ENCODE measurements at regions not wholly inside any gene's neighbourhood (a gene's known extent, or its start where the extent isn't known, plus 50 kb on each side); places are given as distances from the start of the nearest gene placed in this dataset.

DNA sequence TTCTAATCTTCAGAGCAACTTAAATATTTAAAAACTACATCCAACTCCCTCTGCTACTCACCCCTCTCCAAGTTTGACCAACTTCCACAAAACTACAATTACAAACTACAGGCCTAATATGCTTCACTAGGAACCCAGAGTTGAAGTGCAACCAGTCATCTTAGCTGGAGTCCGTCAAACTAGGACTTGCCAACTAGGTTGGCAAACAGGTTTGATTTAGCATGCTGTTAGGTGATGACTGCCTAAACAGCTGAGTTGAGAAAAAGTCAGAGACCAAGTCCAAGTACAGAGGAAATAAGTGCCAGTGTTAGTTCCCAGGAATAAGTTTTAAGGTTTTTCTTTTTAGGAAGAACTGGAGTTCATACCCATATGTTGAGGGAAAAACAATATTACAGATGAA, 1109.0 kb downstream of the TUSC7 start:
- H2AK5ac ChIP-seq (ENCODE audit: low read length), result no peak overlapping the region
- peaks cover 2% of the 10 kb centered on the region for H3K4me1 ChIP-seq (ENCODE audit: control insufficient read depth, low read depth, low read length)
- H3K18ac ChIP-seq (ENCODE audit: low read length), result no peak overlapping the region
- WGBS (ENCODE audit: extremely low coverage, insufficient coverage, low lambda C conversion rate), result no CpG with 5 or more reads among the region's 1 CpG
- H3K27me3 ChIP-seq (ENCODE audit: insufficient read depth, low read length, poor library complexity), result no peaks in the 10 kb centered on the region
- H2BK5ac ChIP-seq (ENCODE audit: low read length), result no peak overlapping the region
- no peak overlapping the region for H3K56ac ChIP-seq (ENCODE audit: low read length)
- H3K27ac ChIP-seq (ENCODE audit: low read depth, low read length), result no peak overlapping the region
- H3K36me3 ChIP-seq (ENCODE audit: control insufficient read depth, insufficient read depth, low read length), result no peaks in the 10 kb centered on the region
- no peak overlapping the region for H3K23ac ChIP-seq (ENCODE audit: low read length)
- H3K4me2 ChIP-seq (ENCODE audit: low read length), result no peak overlapping the region
- no peaks in the 10 kb centered on the region for H3K79me2 ChIP-seq (ENCODE audit: control insufficient read depth, insufficient read depth, low read length)
- H4K5ac ChIP-seq (ENCODE audit: low read length), result no peak overlapping the region
- no peak overlapping the region for H4K8ac ChIP-seq (ENCODE audit: low read depth, low read length)
- no peaks in the 10 kb centered on the region for H3K79me1 ChIP-seq (ENCODE audit: low read length)
- no peak overlapping the region for H3K4me3 ChIP-seq (ENCODE audit: low read length)
- no peak overlapping the region for H3K9ac ChIP-seq (ENCODE audit: low read length)
- no peak overlapping the region for H2BK120ac ChIP-seq (ENCODE audit: low read depth, low read length)
- H2BK15ac ChIP-seq (replicated peaks; ENCODE audit: low read depth), result no peak overlapping the region
- peak; percentile 37 for DNase-seq
- no peak overlapping the region for H3K4ac ChIP-seq (ENCODE audit: low read depth, low read length)

DNA sequence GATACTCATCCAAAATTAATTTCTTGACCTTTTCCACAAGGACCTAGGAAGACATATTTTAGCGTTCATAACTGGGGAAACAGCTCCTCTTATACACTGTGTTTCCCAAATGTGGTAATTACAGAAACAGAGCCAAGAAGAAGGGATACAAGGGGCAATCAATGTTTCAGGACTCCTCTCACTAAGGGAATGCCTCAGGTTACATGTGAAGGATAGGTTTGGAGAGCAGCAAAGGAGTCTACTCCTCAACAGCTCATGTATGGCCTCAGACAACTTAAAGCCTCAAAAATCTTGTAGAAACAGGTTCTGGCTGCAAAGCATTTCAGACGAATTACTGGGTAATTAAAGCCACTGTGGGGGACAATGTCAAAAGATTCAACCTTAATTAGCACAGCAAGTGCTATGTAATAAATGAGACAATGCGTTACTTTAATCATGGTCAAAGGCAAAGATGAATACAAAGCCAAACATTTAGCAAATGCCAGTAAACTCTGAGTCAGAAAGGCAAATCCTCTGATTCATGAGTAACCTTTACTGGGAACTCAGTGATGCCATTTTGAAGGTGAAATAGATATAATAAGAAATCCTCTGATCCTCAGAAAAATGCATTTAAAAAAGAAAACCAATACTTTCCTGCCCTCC, 1111.2 kb downstream of the TUSC7 start:
- H2AK5ac ChIP-seq (ENCODE audit: low read length), result no peak overlapping the region
- no peaks in the 10 kb centered on the region for H3K27me3 ChIP-seq (ENCODE audit: insufficient read depth, low read length, poor library complexity)
- H3K56ac ChIP-seq (ENCODE audit: low read length), result no peak overlapping the region
- H3K23ac ChIP-seq (ENCODE audit: low read length), result no peak overlapping the region
- no peak overlapping the region for H3K18ac ChIP-seq (ENCODE audit: low read length)
- no peak overlapping the region for H4K8ac ChIP-seq (ENCODE audit: low read depth, low read length)
- H2BK120ac ChIP-seq (ENCODE audit: low read depth, low read length), result no peak overlapping the region
- no peak overlapping the region for H2BK15ac ChIP-seq (replicated peaks; ENCODE audit: low read depth)
- H3K4me1 ChIP-seq (ENCODE audit: control insufficient read depth, low read depth, low read length), result peaks cover 2% of the 10 kb centered on the region
- no peak overlapping the region for H3K27ac ChIP-seq (ENCODE audit: low read depth, low read length)
- DNase-seq, result peak; percentile 76
- H3K9ac ChIP-seq (ENCODE audit: low read length), result no peak overlapping the region
- no peaks in the 10 kb centered on the region for H3K36me3 ChIP-seq (ENCODE audit: control insufficient read depth, insufficient read depth, low read length)
- H3K4me3 ChIP-seq (ENCODE audit: low read length), result no peak overlapping the region
- H3K4me2 ChIP-seq (ENCODE audit: low read length), result no peak overlapping the region
- H3K79me1 ChIP-seq (ENCODE audit: low read length), result no peaks in the 10 kb centered on the region
- H3K4ac ChIP-seq (ENCODE audit: low read depth, low read length), result no peak overlapping the region
- H2BK5ac ChIP-seq (ENCODE audit: low read length), result no peak overlapping the region
- H3K79me2 ChIP-seq (ENCODE audit: control insufficient read depth, insufficient read depth, low read length), result no peaks in the 10 kb centered on the region
- no peak overlapping the region for H4K5ac ChIP-seq (ENCODE audit: low read length)
- no CpG with 5 or more reads among the region's 3 CpGs for WGBS (ENCODE audit: extremely low coverage, insufficient coverage, low lambda C conversion rate)

DNA sequence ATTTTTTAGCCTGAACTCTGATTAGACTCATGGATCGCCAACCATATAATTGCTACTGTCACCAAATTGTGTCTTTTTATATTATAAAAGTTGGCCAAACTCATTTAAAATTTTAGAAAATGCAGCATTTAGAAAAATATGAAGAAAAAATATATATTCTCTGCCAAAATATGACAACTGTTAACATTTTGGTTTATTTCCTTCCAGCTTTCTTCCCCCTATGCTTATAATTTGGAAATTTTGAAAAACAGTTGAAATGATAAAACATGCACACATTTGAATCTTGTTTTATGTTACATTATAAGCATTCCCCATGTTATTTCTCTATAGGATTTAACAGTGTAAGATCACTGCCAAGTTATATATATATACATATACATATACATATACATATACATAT, 1112.8 kb downstream of the TUSC7 start:
- H3K36me3 ChIP-seq (ENCODE audit: control insufficient read depth, insufficient read depth, low read length), result no peaks in the 10 kb centered on the region
- no peak for DNase-seq
- no peak overlapping the region for H3K56ac ChIP-seq (ENCODE audit: low read length)
- H3K79me1 ChIP-seq (ENCODE audit: low read length), result no peaks in the 10 kb centered on the region
- H4K5ac ChIP-seq (ENCODE audit: low read length), result no peak overlapping the region
- peaks cover 2% of the 10 kb centered on the region for H3K4me1 ChIP-seq (ENCODE audit: control insufficient read depth, low read depth, low read length)
- H3K4me3 ChIP-seq (ENCODE audit: low read length), result no peak overlapping the region
- no peak overlapping the region for H3K9ac ChIP-seq (ENCODE audit: low read length)
- no peak overlapping the region for H2BK5ac ChIP-seq (ENCODE audit: low read length)
- H3K27ac ChIP-seq (ENCODE audit: low read depth, low read length), result no peak overlapping the region
- H2BK120ac ChIP-seq (ENCODE audit: low read depth, low read length), result no peak overlapping the region
- H2AK5ac ChIP-seq (ENCODE audit: low read length), result no peak overlapping the region
- no peak overlapping the region for H3K4ac ChIP-seq (ENCODE audit: low read depth, low read length)
- H4K8ac ChIP-seq (ENCODE audit: low read depth, low read length), result no peak overlapping the region
- no peaks in the 10 kb centered on the region for H3K79me2 ChIP-seq (ENCODE audit: control insufficient read depth, insufficient read depth, low read length)
- no peak overlapping the region for H3K18ac ChIP-seq (ENCODE audit: low read length)
- H3K27me3 ChIP-seq (ENCODE audit: insufficient read depth, low read length, poor library complexity), result no peaks in the 10 kb centered on the region
- no peak overlapping the region for H2BK15ac ChIP-seq (replicated peaks; ENCODE audit: low read depth)
- no peak overlapping the region for H3K4me2 ChIP-seq (ENCODE audit: low read length)
- WGBS (ENCODE audit: extremely low coverage, insufficient coverage, low lambda C conversion rate), result no CpG with 5 or more reads among the region's 1 CpG
- no peak overlapping the region for H3K23ac ChIP-seq (ENCODE audit: low read length)

DNA sequence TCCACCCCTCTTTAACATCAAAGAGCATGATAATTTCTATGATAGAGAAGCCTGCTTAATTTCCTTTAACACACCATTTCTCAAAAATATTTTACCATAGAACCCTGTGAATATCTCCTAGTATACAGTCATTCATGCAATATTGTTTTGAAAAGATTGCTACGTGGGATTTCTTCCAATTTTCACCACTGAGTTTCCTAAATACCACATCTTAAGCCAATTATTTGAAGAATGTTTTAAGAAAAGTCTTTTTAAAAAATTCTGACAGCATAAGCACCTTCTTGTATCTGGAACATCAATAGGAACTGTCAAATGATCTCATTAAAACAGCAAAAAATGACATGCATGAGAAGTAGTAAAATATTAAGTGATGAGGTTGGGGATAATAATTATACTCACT, 1126.7 kb downstream of the TUSC7 start:
- Histone ChIP-seq H3K23ac (ENCODE audit: low read length) (no peak overlapping the region), H3K4me2 (ENCODE audit: low read length) (no peak overlapping the region), H2BK5ac (ENCODE audit: low read length) (no peak overlapping the region), H3K79me1 (ENCODE audit: low read length) (no peaks in the 10 kb centered on the region), H3K4me3 (ENCODE audit: low read length) (no peak overlapping the region), H4K5ac (ENCODE audit: low read length) (no peak overlapping the region), H3K27ac (ENCODE audit: low read depth, low read length) (no peak overlapping the region), H3K18ac (ENCODE audit: low read length) (no peak overlapping the region), H3K79me2 (ENCODE audit: control insufficient read depth, insufficient read depth, low read length) (no peaks in the 10 kb centered on the region), H3K4me1 (ENCODE audit: control insufficient read depth, low read depth, low read length) (no peaks in the 10 kb centered on the region), H3K4ac (ENCODE audit: low read depth, low read length) (no peak overlapping the region), H4K8ac (ENCODE audit: low read depth, low read length) (no peak overlapping the region), H2AK5ac (ENCODE audit: low read length) (no peak overlapping the region), H3K56ac (ENCODE audit: low read length) (no peak overlapping the region), H2BK120ac (ENCODE audit: low read depth, low read length) (no peak overlapping the region), H3K27me3 (ENCODE audit: insufficient read depth, low read length, poor library complexity) (no peaks in the 10 kb centered on the region), H3K9ac (ENCODE audit: low read length) (no peak overlapping the region), H2BK15ac (replicated peaks; ENCODE audit: low read depth) (no peak overlapping the region), H3K36me3 (ENCODE audit: control insufficient read depth, insufficient read depth, low read length) (no peaks in the 10 kb centered on the region)
- no peak for DNase-seq
- no CpG with 5 or more reads among the region's 1 CpG for WGBS (ENCODE audit: extremely low coverage, insufficient coverage, low lambda C conversion rate)

DNA sequence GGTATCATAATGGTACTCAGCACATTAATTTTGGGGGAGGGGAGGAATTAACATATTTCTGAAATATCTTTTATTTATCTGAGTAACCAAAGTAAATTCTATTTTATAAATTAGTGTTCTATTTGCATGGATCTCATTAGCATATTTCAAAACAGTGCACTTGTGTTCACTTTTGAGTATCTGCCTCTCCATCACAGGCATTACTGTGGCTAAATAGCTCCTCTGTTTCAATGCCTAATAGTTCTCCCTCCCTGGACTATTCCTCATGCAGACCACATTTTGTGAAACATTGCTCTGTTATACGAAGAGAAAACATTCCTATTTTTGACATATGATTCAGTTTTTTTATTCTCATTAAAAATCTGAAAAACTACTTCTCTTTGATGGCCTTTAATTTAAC, 1127.8 kb downstream of the TUSC7 start:
- no peak overlapping the region for H2BK120ac ChIP-seq (ENCODE audit: low read depth, low read length)
- H4K5ac ChIP-seq (ENCODE audit: low read length), result no peak overlapping the region
- no peak overlapping the region for H2AK5ac ChIP-seq (ENCODE audit: low read length)
- no peaks in the 10 kb centered on the region for H3K79me1 ChIP-seq (ENCODE audit: low read length)
- no peaks in the 10 kb centered on the region for H3K36me3 ChIP-seq (ENCODE audit: control insufficient read depth, insufficient read depth, low read length)
- no peak overlapping the region for H2BK5ac ChIP-seq (ENCODE audit: low read length)
- no peak overlapping the region for H3K27ac ChIP-seq (ENCODE audit: low read depth, low read length)
- no peak overlapping the region for H3K4me2 ChIP-seq (ENCODE audit: low read length)
- no CpG with 5 or more reads among the region's 1 CpG for WGBS (ENCODE audit: extremely low coverage, insufficient coverage, low lambda C conversion rate)
- no peaks in the 10 kb centered on the region for H3K79me2 ChIP-seq (ENCODE audit: control insufficient read depth, insufficient read depth, low read length)
- no peak overlapping the region for H2BK15ac ChIP-seq (replicated peaks; ENCODE audit: low read depth)
- H4K8ac ChIP-seq (ENCODE audit: low read depth, low read length), result no peak overlapping the region
- no peak overlapping the region for H3K9ac ChIP-seq (ENCODE audit: low read length)
- H3K23ac ChIP-seq (ENCODE audit: low read length), result no peak overlapping the region
- H3K4me1 ChIP-seq (ENCODE audit: control insufficient read depth, low read depth, low read length), result no peaks in the 10 kb centered on the region
- H3K27me3 ChIP-seq (ENCODE audit: insufficient read depth, low read length, poor library complexity), result no peaks in the 10 kb centered on the region
- no peak for DNase-seq
- H3K4ac ChIP-seq (ENCODE audit: low read depth, low read length), result no peak overlapping the region
- H3K4me3 ChIP-seq (ENCODE audit: low read length), result no peak overlapping the region
- H3K56ac ChIP-seq (ENCODE audit: low read length), result no peak overlapping the region
- H3K18ac ChIP-seq (ENCODE audit: low read length), result no peak overlapping the region

DNA sequence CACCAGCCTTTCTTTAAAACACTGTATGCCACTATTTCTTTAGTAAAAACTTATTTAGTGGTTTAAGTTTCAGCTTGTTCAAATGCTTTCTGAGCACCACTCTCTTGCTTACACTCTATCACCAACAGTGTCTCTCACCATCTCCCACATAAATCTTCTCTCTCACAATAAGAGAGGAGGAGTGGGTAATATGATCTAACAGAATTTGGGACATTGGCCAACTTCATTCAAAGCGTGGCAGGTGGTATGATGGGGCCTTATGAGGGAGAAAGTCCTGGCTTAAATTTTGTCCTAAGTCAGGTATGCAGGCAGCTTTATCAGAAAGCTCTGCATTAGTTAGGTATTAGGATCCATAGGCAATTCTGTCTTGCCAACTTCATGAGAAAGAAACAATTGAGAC, 1132.5 kb downstream of the TUSC7 start:
- Histone ChIP-seq H3K79me2 (ENCODE audit: control insufficient read depth, insufficient read depth, low read length) (no peaks in the 10 kb centered on the region), H3K36me3 (ENCODE audit: control insufficient read depth, insufficient read depth, low read length) (no peaks in the 10 kb centered on the region), H3K56ac (ENCODE audit: low read length) (no peak overlapping the region), H3K4me3 (ENCODE audit: low read length) (no peak overlapping the region), H3K4ac (ENCODE audit: low read depth, low read length) (no peak overlapping the region), H3K9ac (ENCODE audit: low read length) (no peak overlapping the region), H4K8ac (ENCODE audit: low read depth, low read length) (no peak overlapping the region), H3K79me1 (ENCODE audit: low read length) (no peaks in the 10 kb centered on the region), H3K27ac (ENCODE audit: low read depth, low read length) (no peak overlapping the region), H2AK5ac (ENCODE audit: low read length) (no peak overlapping the region), H2BK5ac (ENCODE audit: low read length) (no peak overlapping the region), H2BK15ac (replicated peaks; ENCODE audit: low read depth) (no peak overlapping the region), H2BK120ac (ENCODE audit: low read depth, low read length) (no peak overlapping the region), H3K4me2 (ENCODE audit: low read length) (no peak overlapping the region), H4K5ac (ENCODE audit: low read length) (no peak overlapping the region), H3K27me3 (ENCODE audit: insufficient read depth, low read length, poor library complexity) (no peaks in the 10 kb centered on the region), H3K4me1 (ENCODE audit: control insufficient read depth, low read depth, low read length) (no peaks in the 10 kb centered on the region), H3K23ac (ENCODE audit: low read length) (no peak overlapping the region), H3K18ac (ENCODE audit: low read length) (no peak overlapping the region)
- DNase-seq, result no peak
- no CpG with 5 or more reads among the region's 1 CpG for WGBS (ENCODE audit: extremely low coverage, insufficient coverage, low lambda C conversion rate)

Measured in mesendoderm (in vitro differentiated cells).